ENCODE measurements at regions not wholly inside any gene's neighbourhood (a gene's known extent, or its start where the extent isn't known, plus 50 kb on each side); places are given as distances from the start of the nearest gene placed in this dataset.

DNA sequence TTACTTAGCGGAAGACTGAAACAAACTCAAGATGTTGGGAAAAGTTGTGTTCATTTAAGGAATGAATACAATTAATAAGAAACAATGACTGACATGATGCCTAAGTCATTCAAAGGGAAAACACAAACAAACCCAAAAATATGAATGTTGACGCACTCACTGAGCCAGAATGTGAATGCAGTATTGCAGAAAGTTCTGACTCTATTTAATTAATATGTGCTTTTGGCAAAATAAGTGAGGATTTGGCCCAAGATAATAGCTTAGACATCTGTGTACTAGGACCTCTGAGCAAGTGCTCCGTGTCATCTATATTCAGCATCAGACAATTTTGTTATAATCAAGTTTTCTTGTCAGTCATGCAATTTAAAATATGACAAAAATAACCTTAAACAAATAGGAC is 1138.8 kb upstream of the NXPH2 start:
- no peak for TF ChIP-seq CTCF (IDR thresholded peaks at IDR 0.05)
- peaks cover 0 to 7% (median 0%) of the 10 kb centered on the region in 11 donors for H3K9me3 ChIP-seq
- DNase-seq (no peak), ATAC-seq (no peak)
- no peaks in the 10 kb centered on the region for H3K27me3 ChIP-seq
- WGBS, 2 donors: 82 to 84% methylated on average over 3 of the region's 3 CpGs
- no peak overlapping the region for H3K27ac ChIP-seq
- intact Hi-C loops (cut with DNase I): no loop called here
- H3K4me3 ChIP-seq: no peak overlapping the region
- H3K4me1 ChIP-seq: no peaks in the 10 kb centered on the region
- no peaks in the 10 kb centered on the region for H3K36me3 ChIP-seq

DNA sequence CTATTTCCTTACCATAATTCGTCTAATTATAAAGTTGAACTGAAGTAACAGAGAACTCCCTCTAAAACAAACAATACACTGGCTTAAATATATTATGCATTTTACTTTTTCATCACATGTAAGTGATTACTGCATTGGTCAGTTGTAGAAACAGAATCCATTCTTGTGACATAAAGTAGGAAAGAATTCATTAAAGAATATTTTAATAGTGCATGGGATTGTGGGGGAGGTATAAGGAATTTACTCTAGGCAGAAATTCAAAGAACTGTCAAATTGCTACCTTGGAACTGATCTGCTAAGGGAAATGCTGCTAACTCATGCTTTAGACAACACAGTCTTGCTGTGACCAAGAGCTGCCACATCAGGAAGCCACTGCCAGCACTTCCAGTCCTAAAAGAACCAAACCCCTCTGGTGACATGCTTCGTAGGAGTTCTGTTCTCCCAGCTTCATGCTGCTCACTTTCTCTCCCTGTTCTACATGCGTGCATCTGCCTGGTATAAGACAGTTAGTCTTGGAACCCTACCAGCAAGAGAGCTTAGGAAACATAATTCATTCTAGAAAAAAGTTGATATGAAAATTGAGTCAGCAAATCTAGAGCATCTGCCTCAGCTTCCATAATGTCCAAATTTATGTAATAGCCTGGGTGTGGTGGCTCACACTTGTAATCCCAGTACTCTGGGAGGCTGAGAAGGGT is 1137.6 kb upstream of the NXPH2 start:
- no peak for DNase-seq
- H3K27ac ChIP-seq: no peak overlapping the region
- no peak for ATAC-seq
- intact Hi-C loops (cut with DNase I): no loop called here
- no peaks in the 10 kb centered on the region for H3K4me1 ChIP-seq
- no peaks in the 10 kb centered on the region for H3K36me3 ChIP-seq
- no peak overlapping the region for H3K4me3 ChIP-seq
- peaks cover 0 to 14% (median 0%) of the 10 kb centered on the region in 11 donors for H3K9me3 ChIP-seq
- H3K27me3 ChIP-seq: no peaks in the 10 kb centered on the region
- WGBS, 2 donors: 54 to 69% methylated on average over 3 of the region's 3 CpGs
- TF ChIP-seq CTCF (IDR thresholded peaks at IDR 0.05): no peak

DNA sequence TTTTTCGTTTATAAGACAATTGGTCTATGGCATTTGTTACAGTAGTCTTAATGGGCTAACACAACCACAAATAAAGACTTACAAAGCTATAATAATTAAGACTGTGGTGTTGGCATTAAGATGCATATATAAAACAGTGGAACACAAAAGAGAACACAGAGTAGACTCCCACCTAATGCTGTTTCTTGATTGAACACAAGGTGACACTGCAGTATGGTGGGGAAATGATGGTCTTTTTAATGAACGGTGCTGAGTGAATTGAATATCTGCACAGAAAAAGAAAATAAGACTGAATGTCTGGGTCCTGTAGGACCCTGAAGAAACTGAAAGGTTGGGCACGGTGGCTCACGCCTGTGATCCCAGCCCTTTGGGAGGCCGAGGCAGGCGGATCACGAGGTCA is 1136.6 kb upstream of the NXPH2 start:
- intact Hi-C loops (cut with DNase I): no loop called here
- H3K27me3 ChIP-seq: no peaks in the 10 kb centered on the region
- H3K27ac ChIP-seq: no peak overlapping the region
- peaks cover 0 to 24% (median 0%) of the 10 kb centered on the region in 11 donors for H3K9me3 ChIP-seq
- H3K36me3 ChIP-seq: no peaks in the 10 kb centered on the region
- TF ChIP-seq CTCF (IDR thresholded peaks at IDR 0.05): no peak
- no peak for ATAC-seq
- no peak for DNase-seq
- H3K4me1 ChIP-seq: no peaks in the 10 kb centered on the region
- WGBS, 2 donors: 77% methylated on average over 6 to 7 of the region's 7 CpGs
- no peak overlapping the region for H3K4me3 ChIP-seq

- H3K9me3 ChIP-seq: peaks cover 0 to 27% (median 0%) of the 10 kb centered on the region in 11 donors
- no peaks in the 10 kb centered on the region for H3K36me3 ChIP-seq
- H3K4me1 ChIP-seq: no peaks in the 10 kb centered on the region
- WGBS, 2 donors: 78 to 85% methylated on average over 3 of the region's 3 CpGs
- no peaks in the 10 kb centered on the region for H3K27me3 ChIP-seq
- H3K27ac ChIP-seq: no peak overlapping the region
- H3K4me3 ChIP-seq: no peak overlapping the region
- ATAC-seq (no peak), DNase-seq (no peak)
- TF ChIP-seq CTCF (IDR thresholded peaks at IDR 0.05): no peak
- intact Hi-C loops (cut with DNase I): no loop called here
These were observed 1131.0 kb upstream of the NXPH2 start for GRCh38 chr2:139911160-139911559.
